B cell (primary cell): ENCODE measurements at regions not wholly inside any gene's neighbourhood (a gene's known extent, or its start where the extent isn't known, plus 50 kb on each side); places are given as distances from the start of the nearest gene placed in this dataset.

Source experiments
- CTCF ChIP-seq: fragments of 200-600 bp; IDR thresholded peaks from one replicate; pipeline ENCODE4 v1.8.0; 2022; ENCODE audit warnings: antibody characterized with exemption, mild to moderate bottlenecking
- EZH2 ChIP-seq: IDR thresholded peaks from 2 replicates; pipeline ENCODE4 v1.6.1; 2012; ENCODE audit warnings: borderline replicate concordance, low read depth, mild to moderate bottlenecking, moderate library complexity, low read length; ENCODE audit not compliant: insufficient read depth, poor library complexity, severe bottlenecking

DNA sequence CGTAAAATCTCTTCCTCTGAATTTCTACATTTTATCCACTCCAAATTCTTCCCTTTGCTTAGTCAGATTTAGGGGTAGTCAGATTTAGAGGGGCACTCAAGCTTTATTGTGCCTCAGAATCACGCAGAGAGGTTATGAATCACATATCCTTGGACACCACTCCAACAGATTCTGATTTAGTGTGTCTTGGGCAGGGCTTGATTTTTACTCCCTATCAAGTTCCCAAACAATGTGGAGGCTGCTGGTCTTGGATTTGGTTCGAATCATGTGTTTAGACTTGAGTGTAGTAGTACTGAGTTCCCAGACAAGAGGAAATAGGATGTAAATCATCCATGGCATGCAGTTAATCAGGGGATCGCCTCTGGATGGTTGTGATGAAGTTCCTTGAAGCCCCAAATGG lies 298.1 kb upstream of the CLEC14A start:
- no peak for TF ChIP-seq CTCF
- no peak for TF ChIP-seq EZH2
